GM10248 (cell line): ENCODE measurements at regions not wholly inside any gene's neighbourhood (a gene's known extent, or its start where the extent isn't known, plus 50 kb on each side); places are given as distances from the start of the nearest gene placed in this dataset.

Experiments used
- CTCF ChIA-PET: fragments of 300-600 bp; sonication (Branson Sonifier 250); formaldehyde crosslinking; extraction: SDS; loops from one replicate; lab custom pipeline; 2021; ENCODE audit warnings: antibody characterized with exemption; lab: Yijun Ruan, JAX
- POLR2A ChIA-PET: fragments of 350-650 bp; sonication (Branson Sonifier 250); formaldehyde crosslinking; extraction: SDS; loops from one replicate; lab custom pipeline; 2020; ENCODE audit warnings: antibody characterized with exemption; lab: Yijun Ruan, JAX
- DNase-seq: peaks from one replicate; pipeline ENCODE4 v3.0.0; 2012; ENCODE audit errors: extremely low spot score
- CTCF ChIP-seq: IDR thresholded peaks from 2 replicates; pipeline ENCODE4 v1.5.1; 2012; ENCODE audit warnings: mild to moderate bottlenecking, low read depth; ENCODE audit errors: extremely low read depth, missing control alignments, control extremely low read depth

GRCh38 chr7:33770576-33770975 lies 134.8 kb upstream of the BMPER start:
- no peak for DNase-seq
- TF ChIP-seq CTCF, result no peak
- ChIA-PET POLR2A (no interaction called here), CTCF (interaction anchor here (2.0 kb wide), 1 partner anchor 12 kb away, joined by 8 read pairs; no protein-coding TSS in a partner anchor)

- DNase-seq, result no peak
- ChIA-PET CTCF (interaction anchor here (2.0 kb wide), 1 partner anchor 13 kb away, joined by 8 read pairs; no protein-coding TSS in a partner anchor), POLR2A (no interaction called here)
- TF ChIP-seq CTCF, result no peak
These were observed 133.9 kb upstream of the BMPER start for GRCh38 chr7:33771422-33771821.

- CTCF ChIA-PET, result interaction anchor here (1.0 to 2.6 kb wide), 3 partner anchors 9 to 17 kb away, joined by 3 to 9 read pairs (median 7); no protein-coding TSS in a partner anchor
- TF ChIP-seq CTCF, result no peak
- DNase-seq, result no peak
- POLR2A ChIA-PET, result no interaction called here
These were observed 132.3 kb upstream of the BMPER start for GRCh38 chr7:33773053-33773452.

GRCh38 chr7:33774762-33775523 lies 130.4 kb upstream of the BMPER start:
- ChIA-PET POLR2A (no interaction called here), CTCF (interaction anchor here (2.6 kb wide), 1 partner anchor 16 kb away, joined by 9 read pairs; no protein-coding TSS in a partner anchor)
- no peak for TF ChIP-seq CTCF
- DNase-seq, result no peak

- ChIA-PET CTCF (no interaction called here), POLR2A (no interaction called here)
- no peak for DNase-seq
- TF ChIP-seq CTCF, result no peak
These were observed 129.5 kb upstream of the BMPER start for GRCh38 chr7:33775790-33776189.

GRCh38 chr7:33776788-33777187 lies 128.6 kb upstream of the BMPER start:
- no peak for DNase-seq
- POLR2A ChIA-PET, result no interaction called here
- CTCF ChIA-PET, result no interaction called here
- TF ChIP-seq CTCF, result no peak
